A549 (cell line): ENCODE measurements at regions not wholly inside any gene's neighbourhood (a gene's known extent, or its start where the extent isn't known, plus 50 kb on each side); places are given as distances from the start of the nearest gene placed in this dataset.

Source experiments
- ATAC-seq, 2 experiments: fragments of 200-7000 bp in 1 of 2; fragments of >200 bp in 1 of 2; cut with Nextera tagmentation in 1 of 2; cut with Tn5 transposase in 1 of 2; 3 replicates each; pipeline versions ENCODE4 v1.8.0 to v1.9.1; 2018 to 2020; ENCODE audit warnings: mild to moderate bottlenecking in 1 of 2, moderate library complexity in 1 of 2
- CTCF ChIA-PET: fragments of 300-600 bp; sonication (Branson Sonifier 250); formaldehyde crosslinking; extraction: SDS; loops from one replicate; lab custom pipeline; 2021; ENCODE audit warnings: antibody characterized with exemption, inconsistent platforms; lab: Yijun Ruan, JAX
- POLR2A ChIA-PET: fragments of 350-600 bp; formaldehyde crosslinking; extraction: SDS; loops from one replicate; lab custom pipeline; 2021; ENCODE audit warnings: antibody characterized with exemption, inconsistent platforms; lab: Yijun Ruan, JAX
- DNase-seq, 2 experiments: peaks; one replicate each; pipeline versions ENCODE4 v3.0.0 to v3.0.0-alpha.2; 2011 to 2016; ENCODE audit warnings: low read depth in 1 of 2, low spot score in 1 of 2
- FAIRE-seq: peaks from 2 replicates; lab custom pipeline; 2011; peaks lifted over from hg19 to GRCh38; lab: Jason Lieb, UNC
- H3K27ac ChIP-seq, 2 experiments: fragments of >200 bp; sonication (Bioruptor Twin); formaldehyde crosslinking; 3 replicates each; pipeline ENCODE4 v1.5.1; 2016 to 2017
- H3K4me1 ChIP-seq: fragments of >200 bp; sonication (Bioruptor Twin); formaldehyde crosslinking; 3 replicates; pipeline ENCODE4 v1.6.1; 2016
- H3K4me2 ChIP-seq: fragments of >200 bp; sonication (Bioruptor Twin); formaldehyde crosslinking; 3 replicates; pipeline ENCODE4 v1.6.1; 2016
- H3K4me3 ChIP-seq: fragments of >200 bp; sonication (Bioruptor Twin); formaldehyde crosslinking; 3 replicates; pipeline ENCODE4 v1.5.1; 2016
- H3K9me3 ChIP-seq: fragments of >200 bp; sonication (Bioruptor Twin); formaldehyde crosslinking; 3 replicates; pipeline ENCODE4 v1.6.1; 2016
- BHLHE40 ChIP-seq: IDR thresholded peaks from 2 replicates; pipeline ENCODE4 v1.6.1; 2012; ENCODE audit warnings: low read depth, low read length, inconsistent platforms
- CTCF ChIP-seq: fragments of >200 bp; sonication (Bioruptor Twin); formaldehyde crosslinking; IDR thresholded peaks from 3 replicates; pipeline ENCODE4 v1.5.1; 2016
- ELK1 ChIP-seq: fragments of 150-350 bp; IDR thresholded peaks from 2 replicates; pipeline ENCODE4 v1.6.1; 2014; ENCODE audit warnings: low read depth, mild to moderate bottlenecking, low read length
- FOSB ChIP-seq: fragments of 250-450 bp; sonication (Bioruptor Pico); IDR thresholded peaks from 2 replicates; pipeline ENCODE4 v1.5.0; 2020; ENCODE audit warnings: mild to moderate bottlenecking, moderate library complexity
- FOXS1 ChIP-seq: fragments of 250-450 bp; sonication (Bioruptor Pico); IDR thresholded peaks from 2 replicates; pipeline ENCODE4 v1.5.0; 2020; ENCODE audit warnings: mild to moderate bottlenecking, moderate library complexity
- HES2 ChIP-seq: fragments of >200 bp; sonication (Bioruptor Twin); formaldehyde crosslinking; IDR thresholded peaks from 2 replicates; pipeline ENCODE4 v1.6.1; 2016
- HMGXB4 ChIP-seq: fragments of 250-450 bp; sonication (Bioruptor Pico); IDR thresholded peaks from 2 replicates; pipeline ENCODE4 v1.5.0; 2021; ENCODE audit warnings: mild to moderate bottlenecking, moderate library complexity, borderline replicate concordance
- HOXA7 ChIP-seq: fragments of 250-450 bp; sonication (Bioruptor Pico); IDR thresholded peaks from 2 replicates; pipeline ENCODE4 v1.5.0; 2020; ENCODE audit warnings: mild to moderate bottlenecking, moderate library complexity
- HOXB5 ChIP-seq: fragments of 250-450 bp; sonication (Bioruptor Pico); IDR thresholded peaks from 2 replicates; pipeline ENCODE4 v1.5.0; 2020; ENCODE audit warnings: mild to moderate bottlenecking, moderate library complexity
- KDM5A ChIP-seq: fragments of 200-600 bp; sonication (generic); IDR thresholded peaks from 2 replicates; pipeline ENCODE4 v1.6.1; 2016; ENCODE audit warnings: antibody characterized with exemption, mild to moderate bottlenecking
- MAFK ChIP-seq: fragments of 450-650 bp; IDR thresholded peaks from 2 replicates; pipeline ENCODE4 v1.6.1; 2014; ENCODE audit not compliant: partially characterized antibody
- MAX ChIP-seq: IDR thresholded peaks from 2 replicates; pipeline ENCODE4 v1.6.1; 2012
- MAZ ChIP-seq: fragments of 150-350 bp; IDR thresholded peaks from 2 replicates; pipeline ENCODE4 v1.6.1; 2014; ENCODE audit warnings: antibody characterized with exemption, low read depth, low read length, borderline replicate concordance
- PBX3 ChIP-seq: IDR thresholded peaks from 2 replicates; pipeline ENCODE4 v1.6.1; 2012
- POLR2AphosphoS2 ChIP-seq: conservative IDR thresholded peaks from 2 replicates; pipeline ENCODE4 v1.6.1; 2012; ENCODE audit warnings: low read length, improper control_type of control experiment, inconsistent platforms
- RCOR1 ChIP-seq: fragments of 150-350 bp; IDR thresholded peaks from 2 replicates; pipeline ENCODE4 v1.6.1; 2014; ENCODE audit warnings: antibody characterized with exemption, low read length, low read depth
- TP53 ChIP-seq: fragments of 250-450 bp; sonication (Bioruptor Pico); IDR thresholded peaks from 2 replicates; pipeline ENCODE4 v1.5.0; 2021; ENCODE audit warnings: mild to moderate bottlenecking, moderate library complexity
- USF2 ChIP-seq: fragments of 450-650 bp; IDR thresholded peaks from 2 replicates; pipeline ENCODE4 v1.6.1; 2014; ENCODE audit warnings: antibody characterized with exemption
- ZC3H11A ChIP-seq: fragments of 450-650 bp; IDR thresholded peaks from 2 replicates; pipeline ENCODE4 v1.6.1; 2014; ENCODE audit warnings: antibody characterized with exemption, mild to moderate bottlenecking
- ZNF302 ChIP-seq: fragments of 250-450 bp; sonication (Bioruptor Pico); IDR thresholded peaks from 2 replicates; pipeline ENCODE4 v1.9.0; 2021; ENCODE audit warnings: inconsistent platforms, mild to moderate bottlenecking, moderate library complexity
- WGBS: methylation state at CpG from one replicate; pipeline ENCODE4 v1.1.6; 2017; ENCODE audit errors: missing lambda C conversion rate; 5-methylcytosine and 5-hydroxymethylcytosine counted together

- Histone ChIP-seq H3K9me3 (no peaks in the 10 kb centered on the region), H3K4me2 (no peak overlapping the region), H3K4me1 (no peaks in the 10 kb centered on the region), H3K4me3 (no peak overlapping the region), H3K27ac (no peak overlapping the region)
- CTCF ChIA-PET = no interaction called here
- TF ChIP-seq MAFK = no peak
- TF ChIP-seq ZC3H11A = no peak
- no peak for TF ChIP-seq HOXA7
- no peak for TF ChIP-seq HMGXB4 (CRISPR knock-in tag)
- no peak for TF ChIP-seq HES2
- TF ChIP-seq PBX3 = no peak
- TF ChIP-seq MAX = no peak
- no peak for TF ChIP-seq ZNF302 (CRISPR knock-in tag)
- no peak for TF ChIP-seq ELK1
- TF ChIP-seq FOSB = no peak
- TF ChIP-seq RCOR1 = no peak
- TF ChIP-seq KDM5A = no peak
- TF ChIP-seq POLR2AphosphoS2 = no peak
- no peak for TF ChIP-seq USF2
- no peak for TF ChIP-seq FOXS1 (CRISPR knock-in tag)
- no peak for TF ChIP-seq TP53 (CRISPR knock-in tag)
- TF ChIP-seq HOXB5 (CRISPR knock-in tag) = no peak
- no peak for TF ChIP-seq MAZ
- no peak for TF ChIP-seq CTCF
- no peak for TF ChIP-seq BHLHE40
- FAIRE-seq (no peak), ATAC-seq (no peak), DNase-seq (no peak)
- POLR2A ChIA-PET = no interaction called here
- 58% methylated on average over 5 of the region's 5 CpGs for WGBS
These were observed 193.6 kb upstream of the NUDT4 start for GRCh38 chr12:93183940-93184671.
